ENCODE measurements at regions not wholly inside any gene's neighbourhood (a gene's known extent, or its start where the extent isn't known, plus 50 kb on each side); places are given as distances from the start of the nearest gene placed in this dataset.

DNA sequence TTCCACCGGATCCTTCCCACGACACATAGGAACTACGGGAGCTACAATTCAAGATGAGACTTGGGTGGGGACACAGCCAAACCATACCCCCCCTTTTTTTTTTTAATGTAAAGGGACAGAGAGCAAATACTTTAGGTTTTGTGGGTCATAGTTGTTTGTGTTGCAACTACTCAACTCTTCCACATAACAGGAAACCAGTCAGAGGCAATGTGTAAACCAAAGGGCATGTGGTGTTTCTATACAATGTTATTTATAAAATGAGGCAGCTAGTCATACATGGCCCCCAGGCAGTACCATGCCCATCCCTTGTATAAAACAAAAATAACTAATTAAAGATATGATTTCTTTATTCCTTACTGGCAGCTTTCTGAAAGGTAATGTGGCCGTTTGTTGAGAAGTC, 845.4 kb upstream of the ADAMTS5 start:
- H3K4me2 ChIP-seq (ENCODE audit: low read depth, low read length, poor library complexity, severe bottlenecking): no peak overlapping the region
- TF ChIP-seq, protein P1, sequence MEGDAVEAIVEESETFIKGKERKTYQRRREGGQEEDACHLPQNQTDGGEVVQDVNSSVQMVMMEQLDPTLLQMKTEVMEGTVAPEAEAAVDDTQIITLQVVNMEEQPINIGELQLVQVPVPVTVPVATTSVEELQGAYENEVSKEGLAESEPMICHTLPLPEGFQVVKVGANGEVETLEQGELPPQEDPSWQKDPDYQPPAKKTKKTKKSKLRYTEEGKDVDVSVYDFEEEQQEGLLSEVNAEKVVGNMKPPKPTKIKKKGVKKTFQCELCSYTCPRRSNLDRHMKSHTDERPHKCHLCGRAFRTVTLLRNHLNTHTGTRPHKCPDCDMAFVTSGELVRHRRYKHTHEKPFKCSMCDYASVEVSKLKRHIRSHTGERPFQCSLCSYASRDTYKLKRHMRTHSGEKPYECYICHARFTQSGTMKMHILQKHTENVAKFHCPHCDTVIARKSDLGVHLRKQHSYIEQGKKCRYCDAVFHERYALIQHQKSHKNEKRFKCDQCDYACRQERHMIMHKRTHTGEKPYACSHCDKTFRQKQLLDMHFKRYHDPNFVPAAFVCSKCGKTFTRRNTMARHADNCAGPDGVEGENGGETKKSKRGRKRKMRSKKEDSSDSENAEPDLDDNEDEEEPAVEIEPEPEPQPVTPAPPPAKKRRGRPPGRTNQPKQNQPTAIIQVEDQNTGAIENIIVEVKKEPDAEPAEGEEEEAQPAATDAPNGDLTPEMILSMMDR (conservative IDR thresholded peaks at IDR 0.05; ENCODE audit: low read length): no peak
- no peak for TF ChIP-seq EZH2phosphoT487 (IDR thresholded peaks at IDR 0.05; ENCODE audit: borderline replicate concordance)
- H3K9ac ChIP-seq (ENCODE audit: low read depth, low read length, poor library complexity, severe bottlenecking): no peak overlapping the region
- H3K27me3 ChIP-seq (ENCODE audit: insufficient read depth, low read length, poor library complexity, severe bottlenecking): no peaks in the 10 kb centered on the region
- H3K9me3 ChIP-seq (ENCODE audit: insufficient read depth, low read depth, low read length): no peaks in the 10 kb centered on the region
- H3F3A ChIP-seq (ENCODE audit: low read depth): no peaks in the 10 kb centered on the region
- H2AFZ ChIP-seq (ENCODE audit: low read length): no peak overlapping the region
- H3K4me1 ChIP-seq (ENCODE audit: insufficient read depth, low read length, poor library complexity, severe bottlenecking): no peaks in the 10 kb centered on the region
- no peaks in the 10 kb centered on the region for H3K36me3 ChIP-seq (ENCODE audit: insufficient read depth, low read length)
- H3K79me2 ChIP-seq (ENCODE audit: insufficient read depth, low read length): no peaks in the 10 kb centered on the region
- H3K9me2 ChIP-seq (replicated peaks; ENCODE audit: low read depth, low read length): no peaks in the 10 kb centered on the region
- H3K4me3 ChIP-seq (ENCODE audit: low read length, poor library complexity, severe bottlenecking): no peak overlapping the region
- no peaks in the 10 kb centered on the region for H4K20me1 ChIP-seq (ENCODE audit: insufficient read depth, low read length, poor library complexity, severe bottlenecking)

DNA sequence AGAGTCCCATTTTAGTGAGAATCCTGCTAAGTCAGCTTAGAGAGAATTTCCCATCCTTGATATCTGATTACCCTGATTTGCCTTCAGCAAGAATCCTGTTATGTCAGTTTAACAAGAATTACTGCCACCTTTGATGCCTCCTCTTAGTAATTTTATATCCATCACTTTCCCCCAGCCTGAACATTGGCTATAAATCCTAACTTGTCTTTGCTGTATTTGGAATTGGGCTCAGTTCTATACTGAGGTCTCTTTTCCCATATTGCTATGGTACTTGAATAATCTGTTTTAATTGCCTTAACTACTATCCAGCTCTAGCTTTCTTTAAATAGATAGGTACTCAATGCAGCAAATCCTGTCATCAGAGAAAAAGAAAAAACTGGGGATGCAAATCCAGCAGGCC, 842.0 kb upstream of the ADAMTS5 start:
- no peaks in the 10 kb centered on the region for H3K79me2 ChIP-seq (ENCODE audit: insufficient read depth, low read length)
- H3K4me2 ChIP-seq (ENCODE audit: low read depth, low read length, poor library complexity, severe bottlenecking): no peak overlapping the region
- H3K36me3 ChIP-seq (ENCODE audit: insufficient read depth, low read length): no peaks in the 10 kb centered on the region
- H3K4me1 ChIP-seq (ENCODE audit: insufficient read depth, low read length, poor library complexity, severe bottlenecking): no peaks in the 10 kb centered on the region
- H3K27me3 ChIP-seq (ENCODE audit: insufficient read depth, low read length, poor library complexity, severe bottlenecking): no peaks in the 10 kb centered on the region
- H3K4me3 ChIP-seq (ENCODE audit: low read length, poor library complexity, severe bottlenecking): no peak overlapping the region
- H3K9me2 ChIP-seq (replicated peaks; ENCODE audit: low read depth, low read length): no peaks in the 10 kb centered on the region
- H4K20me1 ChIP-seq (ENCODE audit: insufficient read depth, low read length, poor library complexity, severe bottlenecking): no peaks in the 10 kb centered on the region
- no peaks in the 10 kb centered on the region for H3K9me3 ChIP-seq (ENCODE audit: insufficient read depth, low read depth, low read length)
- H2AFZ ChIP-seq (ENCODE audit: low read length): no peak overlapping the region
- TF ChIP-seq, protein P1 (conservative IDR thresholded peaks at IDR 0.05; ENCODE audit: low read length): no peak
- H3F3A ChIP-seq (ENCODE audit: low read depth): no peaks in the 10 kb centered on the region
- H3K9ac ChIP-seq (ENCODE audit: low read depth, low read length, poor library complexity, severe bottlenecking): no peak overlapping the region

DNA sequence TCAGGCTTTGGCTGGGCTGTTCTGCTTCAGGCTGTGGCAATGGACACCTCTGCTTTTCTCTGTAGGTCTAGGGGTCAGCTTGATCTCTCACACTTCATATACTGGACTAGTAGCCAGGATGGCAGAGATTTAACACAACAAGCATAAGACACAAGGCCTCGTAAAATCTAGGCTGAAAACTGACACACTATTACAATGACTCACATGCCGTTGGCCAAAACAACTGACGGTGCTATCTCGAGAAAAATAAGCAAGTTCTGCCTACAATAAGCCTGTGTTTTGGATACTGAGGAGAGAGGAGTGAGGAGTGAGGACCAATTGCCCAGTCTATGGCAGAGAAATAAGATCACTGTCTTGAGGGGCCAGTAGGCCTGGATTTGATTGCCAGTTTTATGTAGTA, 840.7 kb upstream of the ADAMTS5 start:
- no peak overlapping the region for H3K9ac ChIP-seq (ENCODE audit: low read depth, low read length, poor library complexity, severe bottlenecking)
- H3K4me2 ChIP-seq (ENCODE audit: low read depth, low read length, poor library complexity, severe bottlenecking): no peak overlapping the region
- H3K9me3 ChIP-seq (ENCODE audit: insufficient read depth, low read depth, low read length): no peaks in the 10 kb centered on the region
- no peaks in the 10 kb centered on the region for H3K79me2 ChIP-seq (ENCODE audit: insufficient read depth, low read length)
- H3K4me1 ChIP-seq (ENCODE audit: insufficient read depth, low read length, poor library complexity, severe bottlenecking): no peaks in the 10 kb centered on the region
- H3K36me3 ChIP-seq (ENCODE audit: insufficient read depth, low read length): no peaks in the 10 kb centered on the region
- H3K27me3 ChIP-seq (ENCODE audit: insufficient read depth, low read length, poor library complexity, severe bottlenecking): no peaks in the 10 kb centered on the region
- H3K4me3 ChIP-seq (ENCODE audit: low read length, poor library complexity, severe bottlenecking): no peak overlapping the region
- H2AFZ ChIP-seq (ENCODE audit: low read length): no peak overlapping the region
- no peaks in the 10 kb centered on the region for H4K20me1 ChIP-seq (ENCODE audit: insufficient read depth, low read length, poor library complexity, severe bottlenecking)
- TF ChIP-seq, protein P1 (conservative IDR thresholded peaks at IDR 0.05; ENCODE audit: low read length): no peak
- TF ChIP-seq EZH2phosphoT487 (IDR thresholded peaks at IDR 0.05; ENCODE audit: borderline replicate concordance): no peak
- no peaks in the 10 kb centered on the region for H3F3A ChIP-seq (ENCODE audit: low read depth)
- H3K9me2 ChIP-seq (replicated peaks; ENCODE audit: low read depth, low read length): no peaks in the 10 kb centered on the region

Data from Loucy (cell line).